CD4-positive, CD25-positive, alpha-beta regulatory T cell (primary cell): ENCODE measurements at regions not wholly inside any gene's neighbourhood (a gene's known extent, or its start where the extent isn't known, plus 50 kb on each side); places are given as distances from the start of the nearest gene placed in this dataset.
"Not testable (repeated sequence)": the region's sequence is repeated elsewhere in the genome, so short reads cannot be mapped to it uniquely, and the experiment has no call there.

ENCODE experiments used
- ATAC-seq, 2 donors: fragments of 150-1000 bp; cut with Tn5 transposase; one replicate each; pipeline ENCODE4 v1.10.0; 2021; ENCODE audit warnings: low read depth in 2 of 2, moderate number of reproducible peaks in 2 of 2, moderate library complexity in 1 of 2
- DNase-seq, 3 donors: peaks; one replicate each; pipeline versions ENCODE4 v3.0.0 to v3.0.0-alpha.2; 2012 to 2022; ENCODE audit warnings: mixed read lengths in 1 of 3
- H3K27ac ChIP-seq: one replicate; pipeline ENCODE4 v1.7.0; 2013; ENCODE audit warnings: mild to moderate bottlenecking, low read length; ENCODE audit not compliant: insufficient read depth, poor library complexity, severe bottlenecking
- H3K27me3 ChIP-seq: one replicate; pipeline ENCODE4 v1.7.0; 2013; ENCODE audit warnings: low read length; ENCODE audit not compliant: control insufficient read depth, insufficient read depth
- H3K36me3 ChIP-seq: one replicate; pipeline ENCODE4 v1.7.0; 2013; ENCODE audit warnings: mild to moderate bottlenecking, low read length, moderate library complexity; ENCODE audit not compliant: control insufficient read depth, insufficient read depth
- H3K4me1 ChIP-seq: 2 replicates; pipeline ENCODE4 v1.7.0; 2013; ENCODE audit warnings: mild to moderate bottlenecking, low read length; ENCODE audit not compliant: insufficient read depth, control insufficient read depth, poor library complexity, severe bottlenecking
- H3K4me3 ChIP-seq: one replicate; pipeline ENCODE4 v1.7.0; 2013; ENCODE audit warnings: low read depth, mild to moderate bottlenecking, low read length, moderate library complexity
- H3K9me3 ChIP-seq, 2 experiments: 1 replicate in 1 of 2; 2 replicates in 1 of 2; pipeline ENCODE4 v1.7.0; 2013; ENCODE audit warnings: low read length in 2 of 2, mild to moderate bottlenecking in 1 of 2, moderate library complexity in 1 of 2; ENCODE audit not compliant: control insufficient read depth in 2 of 2
- H3K27ac Mint-ChIP-seq, 3 donors: one replicate each; pipeline ENCODE4 v1.8.0; 2020 to 2022; ENCODE audit warnings: mild to moderate bottlenecking in 3 of 3, mixed read lengths in 3 of 3, moderate library complexity in 2 of 3
- H3K27me3 Mint-ChIP-seq: one replicate; pipeline ENCODE4 v1.8.0; 2022; ENCODE audit warnings: mild to moderate bottlenecking, mixed read lengths
- H3K36me3 Mint-ChIP-seq: one replicate; pipeline ENCODE4 v1.8.0; 2020; ENCODE audit warnings: mixed read lengths
- H3K4me1 Mint-ChIP-seq, 4 donors: one replicate each; pipeline ENCODE4 v1.8.0; 2020 to 2022; ENCODE audit warnings: mixed read lengths in 4 of 4, mild to moderate bottlenecking in 1 of 4
- H3K4me3 Mint-ChIP-seq, 4 donors: one replicate each; pipeline ENCODE4 v1.8.0; 2020 to 2022; ENCODE audit warnings: mild to moderate bottlenecking in 4 of 4, mixed read lengths in 4 of 4, moderate library complexity in 3 of 4
- H3K9me3 Mint-ChIP-seq, 7 donors: one replicate each; pipeline ENCODE4 v1.8.0; 2020 to 2022; ENCODE audit warnings: mixed read lengths in 7 of 7, mild to moderate bottlenecking in 3 of 7, moderate library complexity in 2 of 7

DNA sequence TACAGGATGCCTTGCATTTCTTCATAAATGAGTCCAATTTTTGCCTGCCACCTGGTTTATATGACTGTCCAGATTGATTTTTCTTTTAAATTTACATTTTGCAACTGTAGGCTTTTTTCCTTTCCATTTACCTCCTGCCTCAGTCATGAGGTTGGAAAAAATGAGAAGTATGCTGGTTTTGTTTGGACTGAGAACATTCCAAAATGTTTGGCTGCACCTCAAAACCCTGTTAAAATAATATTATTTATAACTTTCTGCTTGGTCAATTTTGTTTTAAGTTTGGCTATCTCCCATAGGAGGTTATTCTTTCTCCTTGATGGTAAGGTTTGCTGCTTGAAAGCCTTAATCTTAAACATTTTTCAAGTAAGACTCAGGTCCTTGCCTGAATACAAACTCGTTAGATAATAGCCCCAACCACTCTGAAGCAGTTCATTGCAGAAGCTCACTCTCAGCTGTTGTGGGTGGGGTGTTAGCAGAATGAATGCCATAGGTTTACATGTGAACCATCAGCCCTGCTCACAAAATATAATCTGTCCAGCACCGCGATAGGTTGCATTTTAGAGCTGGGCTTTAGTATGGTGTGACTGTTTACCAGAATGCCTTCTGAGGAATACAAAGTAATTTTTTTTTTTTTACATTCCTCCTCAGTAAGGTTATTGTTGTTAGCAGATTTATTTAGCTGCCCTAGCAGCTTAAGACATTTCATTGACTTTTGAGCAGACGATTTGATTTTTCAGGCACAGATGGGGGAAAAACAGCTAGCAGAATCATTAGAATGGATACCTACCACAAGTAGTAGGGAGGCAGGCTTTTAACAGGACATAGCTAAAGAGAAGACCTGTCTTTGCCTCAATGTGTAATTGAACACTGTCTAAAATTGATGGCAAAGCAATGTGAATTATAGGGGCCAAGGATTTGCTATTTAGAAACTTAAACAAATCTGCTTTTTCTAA lies 630.8 kb upstream of the KCNMB2 start:
- Histone ChIP-seq H3K9me3 (peaks cover 0 to 4% of the 10 kb centered on the region in 2 experiments), H3K4me1 (no peaks in the 10 kb centered on the region), H3K27me3 (no peaks in the 10 kb centered on the region), H3K27ac (no peak overlapping the region), H3K4me3 (no peak overlapping the region), H3K36me3 (no peaks in the 10 kb centered on the region)
- no peaks in the 10 kb centered on the region for H3K4me1 Mint-ChIP-seq
- H3K27ac Mint-ChIP-seq: no peak overlapping the region
- peaks cover 0 to 5% (median 2%) of the 10 kb centered on the region in 7 donors for H3K9me3 Mint-ChIP-seq
- no peak overlapping the region for H3K4me3 Mint-ChIP-seq
- ATAC-seq: no peak
- H3K36me3 Mint-ChIP-seq: peaks cover 3% of the 10 kb centered on the region
- DNase-seq: no peak
- H3K27me3 Mint-ChIP-seq: no peaks in the 10 kb centered on the region

DNA sequence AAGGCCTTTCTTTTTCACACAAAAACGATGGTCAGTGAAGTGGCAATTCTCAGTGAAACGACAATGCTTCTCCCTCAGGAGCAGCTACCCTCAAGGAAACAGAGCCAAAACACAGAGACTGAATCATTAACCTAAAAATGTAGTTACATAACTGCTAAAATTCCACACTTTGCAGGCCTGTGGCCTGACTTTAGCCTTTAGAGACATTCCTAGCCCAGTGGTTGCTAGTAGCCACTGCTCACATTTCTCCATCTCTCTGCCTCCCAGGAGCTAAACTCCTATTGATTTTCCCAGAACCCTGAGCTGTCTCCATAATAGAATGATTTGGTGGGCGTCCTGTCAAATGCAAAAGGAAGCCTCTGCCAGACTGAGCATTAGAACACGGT lies 630.1 kb upstream of the KCNMB2 start:
- Histone ChIP-seq H3K4me1 (no peaks in the 10 kb centered on the region), H3K4me3 (no peak overlapping the region), H3K9me3 (no peaks in the 10 kb centered on the region), H3K27ac (no peak overlapping the region), H3K27me3 (no peaks in the 10 kb centered on the region), H3K36me3 (no peaks in the 10 kb centered on the region)
- H3K4me3 Mint-ChIP-seq: no peak overlapping the region
- H3K4me1 Mint-ChIP-seq: no peaks in the 10 kb centered on the region
- H3K27me3 Mint-ChIP-seq: no peaks in the 10 kb centered on the region
- H3K27ac Mint-ChIP-seq: no peak overlapping the region
- no peak for ATAC-seq
- H3K36me3 Mint-ChIP-seq: peaks cover 3% of the 10 kb centered on the region
- peaks cover 0 to 5% (median 0%) of the 10 kb centered on the region in 7 donors for H3K9me3 Mint-ChIP-seq
- no peak for DNase-seq

DNA sequence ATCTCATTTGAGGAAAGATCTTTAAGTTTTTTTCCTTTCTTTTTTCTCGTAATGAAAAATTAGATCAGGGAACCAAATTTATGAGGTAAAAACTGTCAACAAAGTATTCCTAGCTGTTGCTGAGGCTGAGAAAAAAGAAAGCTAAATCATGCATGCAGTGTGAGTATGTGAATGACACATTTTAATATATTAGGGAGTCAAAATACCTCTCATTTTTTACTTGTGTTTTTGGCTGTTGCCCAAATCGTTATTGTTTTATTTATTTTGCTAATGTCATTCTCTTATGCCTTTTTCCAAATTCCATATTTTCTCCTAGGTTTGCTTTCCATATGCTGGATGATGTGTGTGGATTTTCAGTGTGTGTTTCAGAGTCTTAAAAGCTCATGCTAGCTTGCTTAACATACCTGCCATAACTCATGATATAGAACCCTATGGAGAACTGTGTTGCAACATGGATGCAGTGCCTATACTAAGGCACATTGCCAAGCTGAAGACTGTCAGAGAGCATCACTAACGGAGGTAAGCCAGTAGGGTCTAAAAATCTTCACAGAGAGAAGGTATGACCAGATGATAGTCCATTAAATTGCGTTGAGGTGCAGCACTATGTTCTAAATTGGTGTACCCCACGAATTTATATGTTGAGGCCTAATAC lies 629.5 kb upstream of the KCNMB2 start:
- Histone ChIP-seq H3K36me3 (no peaks in the 10 kb centered on the region), H3K4me1 (no peaks in the 10 kb centered on the region), H3K27me3 (no peaks in the 10 kb centered on the region), H3K27ac (no peak overlapping the region), H3K4me3 (no peak overlapping the region), H3K9me3 (no peaks in the 10 kb centered on the region)
- no peaks in the 10 kb centered on the region for H3K27me3 Mint-ChIP-seq
- ATAC-seq: no peak
- no peaks in the 10 kb centered on the region for H3K36me3 Mint-ChIP-seq
- H3K4me1 Mint-ChIP-seq: no peaks in the 10 kb centered on the region
- no peak for DNase-seq
- H3K9me3 Mint-ChIP-seq: peaks cover 0 to 6% (median 0%) of the 10 kb centered on the region in 7 donors
- no peak overlapping the region for H3K27ac Mint-ChIP-seq
- no peak overlapping the region for H3K4me3 Mint-ChIP-seq

DNA sequence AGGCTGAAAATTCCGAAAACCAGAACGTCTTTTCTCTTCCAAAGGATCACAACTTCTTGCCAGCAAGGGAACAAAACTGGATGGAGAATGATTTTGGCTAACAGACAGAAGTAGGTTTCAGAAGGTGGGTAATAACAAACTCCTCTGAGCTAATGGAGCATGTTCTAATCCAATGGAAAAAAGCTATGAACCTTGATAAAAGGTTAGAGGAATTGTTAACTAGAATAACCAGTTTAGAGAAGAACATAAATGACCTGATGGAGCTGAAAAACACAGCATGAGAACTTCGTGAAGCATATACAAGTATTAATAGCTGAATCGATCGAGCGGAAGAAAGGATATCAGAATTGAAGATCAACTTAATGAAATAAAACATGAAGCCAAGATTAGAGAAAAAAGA lies 626.7 kb upstream of the KCNMB2 start:
- not testable (repeated sequence) for ATAC-seq, H3K4me3 ChIP-seq, H3K4me1 ChIP-seq, DNase-seq, H3K36me3 Mint-ChIP-seq, H3K4me1 Mint-ChIP-seq, H3K27ac ChIP-seq, H3K27me3 Mint-ChIP-seq, H3K4me3 Mint-ChIP-seq, H3K9me3 ChIP-seq, H3K27me3 ChIP-seq, H3K36me3 ChIP-seq, H3K27ac Mint-ChIP-seq, H3K9me3 Mint-ChIP-seq

DNA sequence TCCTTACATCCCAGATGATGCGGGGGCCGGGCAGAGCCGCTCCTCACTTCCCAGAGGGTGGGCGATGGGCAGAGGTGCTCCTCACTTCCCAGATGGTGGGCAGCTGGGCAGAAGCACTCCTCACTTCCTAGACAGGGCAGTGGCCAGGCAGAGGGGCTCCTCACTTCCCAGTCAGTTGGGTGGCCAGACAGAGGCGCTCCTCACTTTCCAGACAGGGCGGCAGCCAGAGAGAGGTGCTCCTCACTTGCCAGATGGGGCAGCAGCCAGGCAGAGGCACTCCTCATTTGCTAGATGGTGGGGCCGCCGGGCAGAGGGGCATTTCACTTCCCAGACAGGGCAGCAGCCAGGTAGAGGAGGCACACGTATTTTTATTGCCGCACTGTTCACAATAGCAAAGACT lies 622.0 kb upstream of the KCNMB2 start:
- Histone ChIP-seq H3K27ac (no peak overlapping the region), H3K27me3 (no peaks in the 10 kb centered on the region), H3K4me3 (no peak overlapping the region), H3K4me1 (no peaks in the 10 kb centered on the region), H3K36me3 (no peaks in the 10 kb centered on the region), H3K9me3 (no peaks in the 10 kb centered on the region)
- H3K4me1 Mint-ChIP-seq: peaks cover 0 to 6% (median 0%) of the 10 kb centered on the region in 4 donors
- H3K36me3 Mint-ChIP-seq: no peaks in the 10 kb centered on the region
- no peak overlapping the region for H3K27ac Mint-ChIP-seq
- no peaks in the 10 kb centered on the region for H3K27me3 Mint-ChIP-seq
- no peak for ATAC-seq
- DNase-seq: no peak
- no peak overlapping the region for H3K4me3 Mint-ChIP-seq
- peaks cover 0 to 6% (median 1%) of the 10 kb centered on the region in 7 donors for H3K9me3 Mint-ChIP-seq

DNA sequence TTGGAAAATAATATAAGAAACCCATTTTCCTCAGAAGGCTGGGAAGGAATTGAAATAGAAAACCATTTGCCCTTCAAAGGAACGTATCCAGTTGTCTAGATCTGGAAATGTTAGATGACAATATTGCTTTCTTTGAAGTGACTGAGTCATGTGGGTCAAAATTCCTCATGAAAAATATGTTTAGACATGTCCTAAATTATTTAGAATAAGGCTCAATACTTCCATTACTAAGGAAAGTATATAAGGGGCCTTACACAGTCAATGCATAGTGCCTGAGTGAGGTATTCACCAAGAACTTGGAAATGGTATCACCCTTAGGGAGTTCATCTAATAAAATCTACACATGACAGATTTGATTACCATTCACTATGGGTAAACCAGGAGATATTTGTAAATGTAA lies 619.8 kb upstream of the KCNMB2 start:
- no peak for ATAC-seq
- H3K36me3 ChIP-seq: no peaks in the 10 kb centered on the region

DNA sequence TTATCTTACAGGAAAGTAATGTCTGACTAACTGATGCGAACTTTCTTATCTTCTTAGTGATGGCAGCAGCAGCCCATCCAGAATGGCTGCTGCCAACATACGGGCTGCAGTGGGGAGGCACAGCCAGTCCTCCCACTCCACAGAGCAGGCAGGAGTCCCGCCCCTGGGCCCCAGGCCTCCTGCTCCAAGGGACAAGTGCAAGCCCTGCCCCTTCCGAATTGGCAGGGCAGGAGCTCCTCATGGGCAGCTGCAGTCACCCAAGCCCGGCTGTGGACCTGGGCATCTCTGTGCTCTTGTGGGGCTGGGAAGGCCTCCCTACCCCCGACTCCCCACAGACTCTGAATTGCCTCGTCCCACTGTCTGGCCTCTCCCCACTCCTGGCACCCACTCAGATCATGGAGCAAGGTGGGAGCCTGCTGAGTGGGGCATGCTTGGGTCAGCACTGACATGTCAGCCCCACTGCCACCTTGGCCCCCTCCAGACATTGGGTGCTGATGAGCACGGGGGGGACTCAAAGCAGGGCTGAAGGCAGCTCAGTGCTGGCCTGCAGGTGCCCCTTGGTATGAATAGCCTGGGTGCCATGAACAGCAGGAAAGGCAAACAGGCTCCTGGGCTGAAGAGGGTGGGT lies 618.9 kb upstream of the KCNMB2 start:
- no peaks in the 10 kb centered on the region for H3K36me3 Mint-ChIP-seq
- Histone ChIP-seq H3K9me3 (no peaks in the 10 kb centered on the region), H3K27ac (no peak overlapping the region), H3K4me3 (no peak overlapping the region), H3K4me1 (no peaks in the 10 kb centered on the region), H3K27me3 (no peaks in the 10 kb centered on the region), H3K36me3 (no peaks in the 10 kb centered on the region)
- DNase-seq (no peak), ATAC-seq (no peak)
- H3K4me1 Mint-ChIP-seq: peaks cover 0 to 6% (median 0%) of the 10 kb centered on the region in 4 donors
- peaks cover 0 to 4% (median 1%) of the 10 kb centered on the region in 7 donors for H3K9me3 Mint-ChIP-seq
- no peak overlapping the region for H3K27ac Mint-ChIP-seq
- H3K27me3 Mint-ChIP-seq: no peaks in the 10 kb centered on the region
- no peak overlapping the region for H3K4me3 Mint-ChIP-seq

More for the DNA sequence above, 619.8 kb upstream of the KCNMB2 start:
- peaks cover 0 to 4% (median 0%) of the 10 kb centered on the region in 7 donors for H3K9me3 Mint-ChIP-seq
- H3K4me1 Mint-ChIP-seq: peaks cover 0 to 6% (median 0%) of the 10 kb centered on the region in 4 donors
- no peaks in the 10 kb centered on the region for H3K27me3 Mint-ChIP-seq
- Histone ChIP-seq H3K9me3 (no peaks in the 10 kb centered on the region), H3K4me1 (no peaks in the 10 kb centered on the region), H3K27ac (no peak overlapping the region), H3K4me3 (no peak overlapping the region), H3K27me3 (no peaks in the 10 kb centered on the region)
- DNase-seq: no peak
- H3K36me3 Mint-ChIP-seq: no peaks in the 10 kb centered on the region
- H3K4me3 Mint-ChIP-seq: no peak overlapping the region
- no peak overlapping the region for H3K27ac Mint-ChIP-seq
